Astrocyte of the cerebellum (primary cell): ENCODE measurements at regions not wholly inside any gene's neighbourhood (a gene's known extent, or its start where the extent isn't known, plus 50 kb on each side); places are given as distances from the start of the nearest gene placed in this dataset.
"Not testable (repeated sequence)": the region's sequence is repeated elsewhere in the genome, so short reads cannot be mapped to it uniquely, and the experiment has no call there.

ENCODE experiments used
- DNase-seq: peaks from one replicate; pipeline ENCODE4 v3.0.0-alpha.2; 2011; ENCODE audit warnings: low read depth
- H3K4me3 ChIP-seq: 2 replicates; pipeline ENCODE4 v1.5.1; 2011; ENCODE audit warnings: mild to moderate bottlenecking, low read depth, low read length, moderate library complexity
- in situ Hi-C: cut with HindIII; loops from 2 replicates; pipeline ENCODE4 v1.10.0; 2017; ENCODE audit warnings: low sequenced_read_pairs
- TF ChIP-seq, protein P1 (sequence below): IDR thresholded peaks from 2 replicates; pipeline ENCODE4 v1.5.1; 2012; ENCODE audit warnings: low read length, low read depth, moderate library complexity, mild to moderate bottlenecking; ENCODE audit errors: missing control alignments

DNA sequence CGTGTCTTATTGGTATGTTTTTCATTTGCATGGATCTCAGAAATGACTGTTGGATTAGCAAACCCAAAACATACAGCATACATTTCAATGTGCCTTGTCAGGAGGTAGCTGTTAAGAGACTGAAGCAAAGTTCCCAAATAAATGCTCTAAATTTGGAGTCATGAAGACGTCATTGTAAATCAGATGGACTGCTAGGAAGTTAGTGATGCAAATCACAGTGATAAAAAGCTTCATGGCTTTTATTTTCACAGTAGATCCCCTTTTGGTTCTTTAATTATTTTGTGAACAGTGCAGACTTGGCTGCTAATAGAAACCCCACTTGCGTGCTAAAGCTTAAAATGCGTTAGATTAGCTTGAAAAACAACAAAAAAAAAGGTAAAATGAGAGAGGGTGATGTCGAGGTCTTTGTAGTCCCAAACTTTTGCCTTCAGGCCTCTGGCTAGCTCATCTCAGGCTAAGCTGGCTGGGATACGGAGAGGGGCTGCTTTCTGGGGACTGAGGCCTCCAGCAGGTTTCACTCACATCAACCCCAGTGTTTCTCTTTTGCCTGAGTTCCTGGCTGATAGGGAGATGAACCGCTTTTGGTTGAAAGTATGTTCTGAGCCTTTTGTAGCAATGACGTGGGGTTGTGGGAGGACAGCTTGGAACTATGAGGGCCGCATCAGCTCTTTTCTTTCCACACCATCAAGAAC, 107.1 kb upstream of the CDCA7L start:
- no peak overlapping the region for H3K4me3 ChIP-seq
- in situ Hi-C loops, result no loop called here

GRCh38 chr7:22051886-22052673, 106.4 kb upstream of the CDCA7L start:
- no peak for DNase-seq
- H3K4me3 ChIP-seq, result no peak overlapping the region
- in situ Hi-C loops, result no loop called here
- TF ChIP-seq, protein P1, sequence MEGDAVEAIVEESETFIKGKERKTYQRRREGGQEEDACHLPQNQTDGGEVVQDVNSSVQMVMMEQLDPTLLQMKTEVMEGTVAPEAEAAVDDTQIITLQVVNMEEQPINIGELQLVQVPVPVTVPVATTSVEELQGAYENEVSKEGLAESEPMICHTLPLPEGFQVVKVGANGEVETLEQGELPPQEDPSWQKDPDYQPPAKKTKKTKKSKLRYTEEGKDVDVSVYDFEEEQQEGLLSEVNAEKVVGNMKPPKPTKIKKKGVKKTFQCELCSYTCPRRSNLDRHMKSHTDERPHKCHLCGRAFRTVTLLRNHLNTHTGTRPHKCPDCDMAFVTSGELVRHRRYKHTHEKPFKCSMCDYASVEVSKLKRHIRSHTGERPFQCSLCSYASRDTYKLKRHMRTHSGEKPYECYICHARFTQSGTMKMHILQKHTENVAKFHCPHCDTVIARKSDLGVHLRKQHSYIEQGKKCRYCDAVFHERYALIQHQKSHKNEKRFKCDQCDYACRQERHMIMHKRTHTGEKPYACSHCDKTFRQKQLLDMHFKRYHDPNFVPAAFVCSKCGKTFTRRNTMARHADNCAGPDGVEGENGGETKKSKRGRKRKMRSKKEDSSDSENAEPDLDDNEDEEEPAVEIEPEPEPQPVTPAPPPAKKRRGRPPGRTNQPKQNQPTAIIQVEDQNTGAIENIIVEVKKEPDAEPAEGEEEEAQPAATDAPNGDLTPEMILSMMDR, result no peak

More for the DNA sequence above, 107.1 kb upstream of the CDCA7L start:
- TF ChIP-seq, protein P1, result no peak
- no peak for DNase-seq

- DNase-seq, result no peak
- TF ChIP-seq, protein P1, result no peak
- in situ Hi-C loops, result no loop called here
Observed at GRCh38 chr7:22049766-22050500, 104.2 kb upstream of the CDCA7L start.

GRCh38 chr7:22043367-22043766, 97.7 kb upstream of the CDCA7L start:
- TF ChIP-seq, protein P1, result no peak
- DNase-seq, result no peak
- in situ Hi-C loops, result no loop called here
- no peak overlapping the region for H3K4me3 ChIP-seq

More at GRCh38 chr7:22049766-22050500, 104.2 kb upstream of the CDCA7L start:
- no peak overlapping the region for H3K4me3 ChIP-seq

DNA sequence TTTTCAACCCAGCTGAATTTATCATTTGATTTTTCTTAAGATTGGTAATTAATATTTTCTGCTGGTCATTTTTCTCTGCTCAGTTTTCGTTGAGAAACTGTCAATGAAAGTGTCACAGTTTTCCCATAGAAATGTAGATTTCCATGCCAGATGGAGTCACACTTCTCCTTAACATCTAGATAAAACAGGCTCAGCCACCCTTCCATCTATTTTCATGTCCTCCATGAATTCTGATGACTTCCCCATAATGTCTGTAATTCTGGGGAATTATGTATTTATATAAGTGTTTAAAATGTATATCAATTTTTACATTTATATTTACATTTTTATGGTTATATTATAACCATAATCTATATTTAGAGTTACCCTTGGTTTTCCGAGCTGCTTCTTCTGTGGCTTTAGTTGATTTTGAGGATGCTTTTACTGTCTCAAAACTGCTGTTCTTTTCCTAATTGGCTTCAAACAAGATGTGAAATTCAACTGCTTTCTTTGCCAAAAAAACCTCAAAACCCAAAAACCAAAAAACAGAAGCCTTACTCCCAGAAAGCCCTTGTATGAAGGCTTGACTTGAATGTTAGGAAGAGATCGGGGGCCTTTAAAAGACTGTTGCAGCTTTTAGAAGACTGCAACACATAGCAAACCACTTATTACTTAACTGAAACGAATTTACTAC, 95.4 kb upstream of the CDCA7L start:
- H3K4me3 ChIP-seq, result no peak overlapping the region
- DNase-seq, result no peak
- in situ Hi-C loops, result no loop called here
- TF ChIP-seq, protein P1, result no peak

DNA sequence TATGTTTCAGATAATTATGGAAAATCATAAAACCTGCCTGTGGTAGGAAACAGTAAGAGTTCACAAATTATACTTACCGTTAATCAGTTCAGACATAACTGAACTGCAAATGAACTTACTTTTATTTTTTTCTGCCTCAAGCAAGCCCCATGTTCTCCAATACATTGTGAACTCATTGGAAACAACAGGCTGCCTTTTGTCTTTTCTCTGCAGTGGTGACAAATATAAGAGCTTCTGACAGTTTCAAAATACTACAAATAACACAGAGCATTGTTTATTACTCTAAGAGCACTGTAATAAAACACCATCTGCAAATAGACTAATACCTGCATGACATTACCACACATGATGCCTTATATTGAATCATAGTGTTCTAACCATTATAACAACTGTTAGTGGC, 94.0 kb upstream of the CDCA7L start:
- TF ChIP-seq, protein P1, result no peak
- DNase-seq, result no peak
- in situ Hi-C loops, result no loop called here
- H3K4me3 ChIP-seq, result no peak overlapping the region

DNA sequence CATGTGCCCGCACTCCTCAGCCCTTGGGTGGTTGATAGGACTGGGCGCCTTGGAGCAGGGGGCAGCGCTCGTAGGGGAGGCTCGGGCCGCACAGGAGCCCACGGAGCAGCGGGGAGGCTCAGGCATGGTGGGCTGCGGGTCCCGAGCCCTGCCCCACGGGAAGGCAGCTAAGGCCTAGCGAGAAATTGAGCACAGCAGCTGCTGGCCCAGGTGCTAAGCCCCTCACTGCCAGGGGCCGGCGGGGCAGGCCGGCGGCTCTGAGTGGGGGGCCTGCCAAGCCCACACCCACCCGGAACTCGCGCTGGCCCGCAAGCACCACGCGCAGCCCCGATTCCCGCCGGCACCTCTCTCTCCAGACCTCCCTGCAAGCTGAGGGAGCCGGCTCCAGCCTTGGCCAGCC, 86.7 kb upstream of the CDCA7L start:
- DNase-seq, in situ Hi-C loops, H3K4me3 ChIP-seq: not testable (repeated sequence)

- H3K4me3 ChIP-seq, in situ Hi-C loops, DNase-seq: not testable (repeated sequence)
Observed at GRCh38 chr7:22028656-22029055, 83.0 kb upstream of the CDCA7L start.
